ENCODE measurements at regions not wholly inside any gene's neighbourhood (a gene's known extent, or its start where the extent isn't known, plus 50 kb on each side); places are given as distances from the start of the nearest gene placed in this dataset.

GRCh38 chr3:77933926-77934325, 894.0 kb downstream of the ROBO2 start:
- TF ChIP-seq CTCF (conservative IDR thresholded peaks at IDR 0.05; ENCODE audit: low read length) (no peak), EZH2phosphoT487 (IDR thresholded peaks at IDR 0.05; ENCODE audit: borderline replicate concordance, low read depth, low read length) (no peak)
